SW 1271 (cell line): ENCODE measurements at regions not wholly inside any gene's neighbourhood (a gene's known extent, or its start where the extent isn't known, plus 50 kb on each side); places are given as distances from the start of the nearest gene placed in this dataset.
"Not testable (repeated sequence)": the region's sequence is repeated elsewhere in the genome, so short reads cannot be mapped to it uniquely, and the experiment has no call there.

Experiments used
- DNase-seq, 2 experiments: peaks; one replicate each; lab custom pipeline; 2025; lab: John Stamatoyannopoulos, UW

DNA sequence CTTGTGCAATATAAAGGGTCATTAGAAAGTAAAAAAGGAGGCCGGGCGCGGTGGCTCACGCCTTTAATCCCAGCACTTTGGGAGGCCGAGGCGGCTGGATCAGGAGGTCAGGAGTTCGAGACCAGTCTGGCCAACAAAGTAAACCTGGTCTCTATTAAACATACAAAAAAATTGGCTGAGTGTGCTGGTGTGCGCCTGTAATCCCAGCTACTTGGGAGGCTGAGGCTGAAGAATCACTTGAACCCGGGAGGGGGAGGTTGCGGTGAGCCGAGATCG, 102.8 kb upstream of the TMPRSS2 start:
- DNase-seq, result not testable (repeated sequence)

DNA sequence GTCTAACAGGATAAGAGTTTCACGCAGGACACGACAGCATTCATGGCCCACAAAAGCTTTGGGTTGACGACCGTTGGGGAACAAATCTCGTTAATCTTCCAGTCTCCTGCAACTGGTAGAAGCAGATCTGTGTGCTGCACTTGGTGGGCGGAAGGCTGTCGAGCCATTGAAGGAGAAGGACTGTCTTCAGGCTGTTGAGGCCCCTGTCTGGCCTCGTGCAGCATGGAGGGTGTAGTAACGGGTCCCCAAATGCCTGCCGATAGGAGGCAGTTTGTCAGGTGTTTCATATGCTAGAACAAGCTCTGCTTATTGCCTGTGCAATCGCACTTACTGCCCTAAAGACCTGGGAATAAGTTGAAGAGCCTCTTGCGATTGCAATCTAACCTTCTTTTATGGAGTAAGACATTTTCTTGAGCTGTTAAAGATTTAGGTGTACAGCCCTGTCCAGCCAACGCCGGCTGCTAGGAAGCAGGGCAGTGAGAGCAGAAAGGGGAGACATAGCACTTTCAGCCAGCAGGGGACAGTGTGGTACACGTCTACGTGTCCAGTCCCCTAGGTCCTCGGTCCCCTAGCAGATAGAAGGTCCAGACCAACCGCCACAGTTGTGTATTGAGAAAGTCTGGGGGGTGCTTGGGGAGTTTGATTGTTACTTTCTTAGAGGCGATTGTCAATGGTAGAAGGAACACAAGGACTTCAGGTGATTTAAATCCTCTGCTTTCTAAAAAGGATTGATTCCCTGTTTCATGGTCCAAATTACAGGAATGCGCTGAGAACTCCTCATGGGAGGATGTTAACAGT, 102.3 kb upstream of the TMPRSS2 start:
- DNase-seq, result peak in 1 of 2 experiments; percentile 2

DNA sequence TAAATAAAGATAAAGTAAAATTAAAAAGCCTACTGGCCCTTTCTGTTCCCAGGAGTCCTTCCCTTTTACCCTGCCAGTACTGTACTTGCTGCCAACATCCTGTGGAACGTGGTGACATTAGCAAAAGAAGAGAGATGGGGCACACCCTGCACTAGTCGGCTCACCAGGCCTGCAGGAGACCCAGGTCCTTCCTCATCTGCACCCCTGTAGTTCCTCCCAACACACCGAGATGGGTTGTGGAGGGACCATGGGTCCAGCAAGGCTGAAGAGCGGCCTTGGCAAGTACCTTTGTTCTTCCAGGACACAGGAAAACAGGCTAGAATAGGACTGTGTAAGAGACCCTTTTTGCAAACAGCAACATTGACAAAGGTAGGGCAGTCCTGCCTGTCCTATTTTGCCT, 98.7 kb upstream of the TMPRSS2 start:
- no peak for DNase-seq

- no peak for DNase-seq
These were observed 98.0 kb upstream of the TMPRSS2 start for GRCh38 chr21:41605934-41606285.

DNA sequence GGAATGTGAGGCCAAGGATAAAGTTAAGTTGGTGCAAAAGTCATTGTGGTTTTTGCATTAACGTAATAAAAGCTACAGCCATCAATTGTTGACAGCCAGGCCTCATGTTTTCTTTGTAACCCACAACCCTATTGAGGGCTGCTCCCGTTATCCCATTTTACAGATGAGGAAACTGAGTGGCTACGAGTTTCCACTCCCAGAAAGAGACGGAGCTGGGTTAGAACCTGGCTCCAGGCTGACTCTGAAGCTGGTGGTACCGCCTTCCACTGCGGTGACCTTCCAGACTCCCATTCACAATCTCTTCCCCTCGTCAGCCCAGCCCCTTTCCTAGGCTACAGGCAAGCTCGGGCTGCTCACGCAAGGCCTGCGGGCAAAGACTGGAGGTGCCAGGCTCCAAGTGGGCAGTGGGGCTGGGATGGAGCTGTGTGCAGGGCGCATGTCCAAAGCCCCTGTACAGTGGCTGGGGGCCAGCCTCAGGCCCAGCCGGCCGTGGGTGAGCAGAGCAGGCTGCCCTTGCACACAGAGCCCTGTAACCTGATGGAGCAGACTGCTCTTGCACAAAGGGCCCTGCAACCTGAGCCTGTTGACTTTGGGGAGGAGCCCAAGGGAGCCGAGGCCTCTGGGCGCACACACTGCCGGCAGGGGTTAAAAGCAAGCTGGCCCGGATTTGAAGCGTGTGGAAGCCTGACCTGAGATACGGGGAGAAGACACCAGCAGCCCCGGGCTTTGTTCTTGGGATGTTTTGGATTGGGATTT, 97.4 kb upstream of the TMPRSS2 start:
- no peak for DNase-seq

DNA sequence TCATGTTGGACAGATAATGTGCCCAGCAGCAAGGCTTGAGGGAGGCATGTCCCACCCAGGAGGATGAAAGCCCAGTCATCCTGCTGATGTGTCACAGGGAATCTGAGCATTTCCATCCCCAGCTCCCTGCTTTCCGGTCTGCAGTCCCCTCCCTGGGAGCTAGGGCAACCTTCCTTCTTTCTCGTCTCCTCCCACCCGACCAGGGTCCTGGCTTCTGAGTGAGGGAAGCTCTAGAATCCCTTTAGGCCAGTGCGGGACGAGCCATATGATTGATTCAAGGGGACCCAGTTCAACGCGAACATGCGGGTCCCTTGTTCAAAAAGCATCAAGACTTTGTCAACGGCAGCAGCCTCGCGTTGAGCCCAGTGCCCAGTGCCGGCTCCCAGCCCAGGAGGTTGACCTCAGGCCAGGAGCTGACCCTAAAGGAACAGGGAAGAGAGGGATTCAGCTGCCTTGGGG, 96.7 kb upstream of the TMPRSS2 start:
- no peak for DNase-seq

- DNase-seq, result no peak
These were observed 95.5 kb upstream of the TMPRSS2 start for GRCh38 chr21:41603476-41603875.

- no peak for DNase-seq
These were observed 94.6 kb upstream of the TMPRSS2 start for GRCh38 chr21:41602531-41602930.

- DNase-seq, result no peak
These were observed 93.8 kb upstream of the TMPRSS2 start for GRCh38 chr21:41601573-41602368.

- no peak for DNase-seq
These were observed 93.1 kb upstream of the TMPRSS2 start for GRCh38 chr21:41600961-41601572.

GRCh38 chr21:41600556-41600955, 92.6 kb upstream of the TMPRSS2 start:
- DNase-seq, result no peak

DNA sequence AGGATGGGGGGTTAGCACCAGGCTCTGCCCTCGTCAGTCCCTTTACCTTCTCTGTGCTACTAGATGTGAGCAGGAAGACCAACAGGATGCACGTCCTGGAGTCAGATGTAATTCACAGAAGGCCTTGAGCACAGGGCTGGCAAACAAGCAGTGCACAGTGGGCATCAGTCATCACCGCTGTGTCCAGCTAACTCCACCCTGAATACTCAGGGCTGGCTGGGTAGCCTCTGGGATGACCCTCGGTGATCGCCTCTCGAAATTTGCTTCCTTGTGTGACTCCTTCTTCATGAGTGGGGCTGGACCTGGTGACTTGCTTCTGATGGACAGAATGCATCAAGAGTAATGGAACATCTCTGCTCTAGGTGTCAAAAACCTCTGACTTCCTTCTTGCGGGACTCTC, 92.2 kb upstream of the TMPRSS2 start:
- DNase-seq, result no peak

DNA sequence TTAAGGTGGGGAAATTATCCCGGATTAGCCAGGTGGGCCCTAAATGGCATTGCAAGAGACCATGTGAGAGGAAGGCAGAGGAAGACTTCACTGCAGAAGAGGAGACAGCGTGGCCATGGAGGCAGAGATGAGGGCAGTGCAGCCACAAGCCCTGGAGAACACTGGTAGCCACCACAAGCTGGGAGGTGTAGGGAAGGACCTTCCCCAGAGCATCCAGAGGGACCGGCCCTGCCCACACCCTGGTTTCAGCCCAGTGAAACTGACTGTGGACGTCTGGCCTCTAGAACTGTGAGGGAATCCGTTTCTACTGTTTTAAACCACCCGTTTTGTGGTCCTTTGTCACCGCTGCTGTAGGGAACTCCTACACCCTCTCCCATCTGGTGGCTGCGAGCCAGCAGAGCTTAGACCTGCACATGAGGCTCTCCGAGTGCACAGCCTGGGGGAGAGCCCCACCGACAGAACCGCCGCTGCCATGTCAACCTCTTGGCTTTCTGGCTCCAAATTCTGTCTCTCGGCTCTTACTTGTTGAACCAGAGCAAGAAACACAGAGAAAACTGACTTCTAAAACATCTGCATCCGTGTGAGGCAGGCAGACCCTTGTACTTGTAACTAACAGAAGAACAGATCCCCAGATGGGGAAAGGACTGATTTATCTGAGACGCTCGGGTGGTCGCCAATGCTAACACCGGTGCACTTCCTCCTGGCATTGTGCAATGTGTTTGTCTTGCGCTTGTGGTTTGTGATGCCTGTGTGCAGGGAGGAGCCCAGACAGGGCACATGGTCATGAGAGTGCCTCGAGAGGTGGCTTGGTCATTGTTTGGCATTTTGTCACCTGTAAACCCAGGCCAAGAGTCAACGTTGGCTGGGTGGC, 90.8 kb upstream of the TMPRSS2 start:
- no peak for DNase-seq

DNA sequence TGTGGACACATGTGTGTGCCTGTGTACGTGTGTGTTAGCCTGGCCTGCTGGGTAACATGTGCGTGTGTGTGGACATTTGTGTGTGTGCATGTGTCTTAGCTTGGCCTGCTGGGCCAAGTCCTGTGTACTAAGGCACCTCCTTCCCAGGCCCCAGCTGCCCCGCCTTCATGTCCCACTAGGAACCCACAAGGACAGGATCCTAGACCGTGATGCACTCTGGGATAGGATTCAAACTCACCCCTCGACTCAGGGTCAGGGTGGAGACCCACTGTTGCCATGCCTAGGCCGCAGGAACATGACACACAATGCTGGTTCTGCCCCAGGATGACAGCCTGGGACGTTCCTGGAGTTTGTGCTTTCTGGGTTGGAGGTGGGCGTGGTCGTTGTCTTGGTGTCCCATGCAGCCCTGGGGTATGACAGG, 89.9 kb upstream of the TMPRSS2 start:
- no peak for DNase-seq

DNA sequence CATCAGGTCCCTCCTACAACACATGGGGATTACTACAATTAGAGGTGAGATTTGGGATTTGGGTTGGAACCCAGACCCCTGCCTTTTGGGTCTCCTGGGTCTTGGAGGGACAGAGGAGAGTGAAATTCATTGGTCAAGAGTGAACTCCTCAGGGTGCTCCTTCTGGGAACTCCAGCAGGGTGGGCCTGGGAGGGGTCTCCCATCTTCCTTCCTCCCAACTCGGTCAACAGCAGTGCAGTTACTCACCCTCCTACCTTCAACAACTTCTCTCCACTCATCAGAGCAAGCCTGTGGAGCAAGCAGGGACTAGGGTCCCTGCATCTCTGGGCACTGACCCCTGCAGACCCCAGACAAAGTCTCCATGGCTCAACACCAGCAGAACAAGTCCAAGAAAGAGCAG, 89.3 kb upstream of the TMPRSS2 start:
- no peak for DNase-seq

- DNase-seq, result no peak
These were observed 88.4 kb upstream of the TMPRSS2 start for GRCh38 chr21:41596241-41596925.

DNA sequence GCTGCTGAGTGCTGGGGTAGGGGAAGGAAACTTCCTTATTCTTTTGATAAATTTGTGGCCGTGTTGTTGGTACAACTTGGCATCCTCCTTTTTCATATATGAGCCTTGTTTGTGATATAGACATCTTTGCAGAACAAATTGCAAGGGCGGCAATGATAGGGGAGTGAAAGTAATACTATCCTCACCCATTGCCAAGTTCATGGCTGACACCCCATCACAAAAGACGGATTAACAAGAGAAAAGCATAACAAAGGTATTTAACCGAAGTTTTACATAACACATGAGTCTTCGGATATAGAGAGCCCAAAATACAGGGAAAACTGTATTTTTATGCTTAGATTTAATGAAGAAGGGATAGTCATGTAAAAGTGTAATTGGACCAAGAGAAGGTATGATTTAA, 86.3 kb upstream of the TMPRSS2 start:
- DNase-seq, result no peak

DNA sequence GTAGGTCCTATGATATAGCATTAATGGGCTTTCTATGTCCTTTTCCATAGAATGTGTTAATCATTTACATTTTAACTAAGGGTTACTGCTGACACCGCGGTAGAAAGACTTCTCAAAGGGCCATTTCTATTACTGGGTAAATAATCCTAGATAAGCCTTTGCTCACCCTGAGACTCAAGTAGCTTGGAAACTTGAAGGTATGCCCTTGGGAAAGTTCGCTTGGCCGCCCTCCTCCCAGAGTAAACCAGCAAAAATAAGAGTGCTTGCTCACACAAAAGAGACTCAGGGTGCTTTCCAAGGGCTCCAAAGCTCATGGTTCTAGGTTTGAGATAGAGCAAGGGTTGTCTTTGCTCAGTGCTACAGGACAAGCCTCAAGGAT, 85.8 kb upstream of the TMPRSS2 start:
- DNase-seq, result no peak

- no peak for DNase-seq
These were observed 85.2 kb upstream of the TMPRSS2 start for GRCh38 chr21:41593051-41593759.

DNA sequence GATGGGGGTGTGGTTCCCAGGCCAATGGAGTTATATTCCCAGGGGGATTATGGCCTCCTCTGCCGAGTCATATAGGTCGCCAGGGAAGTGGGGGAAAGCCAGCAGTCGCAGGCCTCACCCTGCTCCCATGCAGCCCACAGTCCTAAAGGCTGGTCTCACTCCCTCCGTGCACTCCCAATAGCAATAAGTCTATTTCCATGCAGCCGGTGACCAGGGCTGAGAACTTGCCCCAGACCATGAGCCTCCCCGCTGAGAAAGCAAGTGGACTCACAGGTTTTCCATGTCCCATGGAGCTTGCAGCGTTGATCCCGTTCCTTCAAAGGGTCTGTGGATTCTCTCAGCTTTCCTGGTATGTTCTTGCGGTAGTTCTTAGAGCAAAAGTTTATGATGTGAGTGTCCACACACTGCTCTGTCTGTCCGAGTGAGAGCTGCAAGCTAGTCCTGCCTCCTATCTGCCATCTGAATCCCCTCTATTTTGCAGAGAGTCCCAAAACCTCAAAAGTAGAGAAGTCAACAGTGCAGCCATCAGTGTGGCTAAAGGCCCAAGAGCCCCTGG, 81.7 kb upstream of the TMPRSS2 start:
- DNase-seq, result no peak
